Activated naive CD4-positive, alpha-beta T cell treated with anti-CD3 and anti-CD28 coated beads, Interleukin-2, amount 50 U/mL, for 72 hours (primary cell): ENCODE measurements at regions not wholly inside any gene's neighbourhood (a gene's known extent, or its start where the extent isn't known, plus 50 kb on each side); places are given as distances from the start of the nearest gene placed in this dataset.

Source experiments
- ATAC-seq, 2 donors: fragments of 150-1000 bp; cut with Tn5 transposase; 2 replicates each; pipeline ENCODE4 v1.10.0; 2021; ENCODE audit warnings: mild to moderate bottlenecking in 2 of 2, moderate library complexity in 2 of 2
- DNase-seq, 2 donors: peaks; one replicate each; pipeline ENCODE4 v3.0.0; 2021 to 2022; ENCODE audit warnings: low spot score in 2 of 2
- H3K27ac Mint-ChIP-seq, 2 donors: one replicate each; pipeline ENCODE4 v1.8.0; 2022; ENCODE audit warnings: mild to moderate bottlenecking in 2 of 2, mixed read lengths in 2 of 2
- H3K36me3 Mint-ChIP-seq, 2 donors: one replicate each; pipeline ENCODE4 v1.8.0; 2022; ENCODE audit warnings: mixed read lengths in 2 of 2
- H3K9me3 Mint-ChIP-seq, 2 donors: one replicate each; pipeline ENCODE4 v1.8.0; 2022; ENCODE audit warnings: mixed read lengths in 2 of 2

GRCh38 chr3:64464955-64465354 is 222.8 kb downstream of the ADAMTS9 start:
- DNase-seq (no peak), ATAC-seq (no peak)
- Mint-ChIP-seq H3K9me3 (no peaks in the 10 kb centered on the region), H3K27ac (no peak overlapping the region), H3K36me3 (peaks cover 0 to 4% of the 10 kb centered on the region in 2 donors)

DNA sequence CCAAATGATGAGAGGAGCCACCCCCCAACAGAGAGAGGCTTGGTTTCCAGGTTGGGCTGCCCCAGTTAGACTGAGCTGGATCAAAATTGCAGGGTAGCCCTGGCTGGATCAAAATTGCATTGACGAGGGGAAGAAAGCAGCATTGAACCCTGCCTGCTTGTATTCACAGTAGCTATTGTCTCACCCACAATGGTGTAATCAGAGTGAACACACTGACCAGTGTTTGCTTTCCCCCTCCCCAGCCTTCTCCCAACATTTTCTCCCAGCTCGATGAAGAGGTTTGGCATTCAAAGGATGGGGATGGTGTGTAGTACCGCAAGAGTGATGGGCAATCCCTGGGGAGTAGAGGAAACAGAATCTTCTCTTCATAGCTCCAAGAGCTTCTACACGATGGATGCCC is 223.8 kb downstream of the ADAMTS9 start:
- no peak for DNase-seq
- Mint-ChIP-seq H3K9me3 (no peaks in the 10 kb centered on the region), H3K27ac (no peak overlapping the region), H3K36me3 (peaks cover 0 to 3% of the 10 kb centered on the region in 2 donors)
- ATAC-seq: no peak

DNA sequence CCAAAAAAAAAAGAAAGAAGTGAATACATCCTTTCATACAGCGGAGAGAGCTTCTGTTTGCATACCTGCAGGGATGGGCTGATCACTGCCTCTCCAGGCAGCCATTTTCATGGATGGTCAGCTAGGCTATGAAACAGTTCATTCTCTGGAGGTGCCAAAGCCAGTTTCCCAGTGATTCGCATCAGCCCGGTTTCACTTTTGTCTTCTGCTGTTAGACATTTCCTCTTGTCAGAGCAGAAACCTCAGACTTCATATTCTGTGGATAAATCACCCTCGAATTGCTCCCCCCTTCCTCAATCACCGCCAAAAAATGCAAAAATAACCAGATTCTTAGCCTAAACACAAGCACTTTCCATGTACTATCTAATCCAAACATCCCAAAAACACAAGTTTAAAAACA is 225.6 kb downstream of the ADAMTS9 start:
- ATAC-seq (no peak), DNase-seq (no peak)
- Mint-ChIP-seq H3K27ac (no peak overlapping the region), H3K36me3 (no peaks in the 10 kb centered on the region), H3K9me3 (no peaks in the 10 kb centered on the region)

GRCh38 chr3:64460877-64461276 is 226.9 kb downstream of the ADAMTS9 start:
- no peak for DNase-seq
- no peak overlapping the region for H3K27ac Mint-ChIP-seq
- no peaks in the 10 kb centered on the region for H3K36me3 Mint-ChIP-seq
- no peaks in the 10 kb centered on the region for H3K9me3 Mint-ChIP-seq
- no peak for ATAC-seq

DNA sequence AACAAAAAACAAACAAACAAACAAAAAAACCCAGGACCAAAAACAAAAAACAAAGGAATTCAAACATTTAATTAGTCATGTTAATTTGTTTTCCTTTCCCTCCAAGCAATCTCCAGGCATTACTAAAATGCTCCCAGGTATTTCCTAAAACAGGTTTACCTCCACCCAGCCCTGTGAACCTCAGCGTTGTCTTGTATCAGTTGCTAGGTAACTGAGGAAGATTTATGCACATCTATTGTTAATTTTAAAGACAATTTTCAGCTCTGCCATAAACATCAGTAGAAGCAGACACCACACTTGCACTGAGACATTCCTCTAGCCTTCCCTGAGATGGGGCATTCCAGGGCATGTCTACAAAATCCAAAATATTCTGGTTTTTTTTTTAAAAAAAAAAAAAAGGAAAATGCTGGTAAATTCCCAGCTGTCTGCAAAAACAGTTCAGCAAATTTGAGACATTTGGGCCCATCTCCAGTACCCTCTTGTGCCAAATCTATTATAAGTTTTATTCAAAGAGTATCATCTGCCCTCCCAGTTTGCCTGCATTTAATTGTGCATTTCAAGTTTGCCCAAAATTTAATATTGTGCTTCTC is 227.6 kb downstream of the ADAMTS9 start:
- Mint-ChIP-seq H3K36me3 (no peaks in the 10 kb centered on the region), H3K27ac (no peak overlapping the region), H3K9me3 (no peaks in the 10 kb centered on the region)
- DNase-seq (no peak), ATAC-seq (no peak)

GRCh38 chr3:64459711-64460110 is 228.1 kb downstream of the ADAMTS9 start:
- H3K9me3 Mint-ChIP-seq: no peaks in the 10 kb centered on the region
- H3K27ac Mint-ChIP-seq: no peak overlapping the region
- ATAC-seq: no peak
- no peak for DNase-seq
- no peaks in the 10 kb centered on the region for H3K36me3 Mint-ChIP-seq

DNA sequence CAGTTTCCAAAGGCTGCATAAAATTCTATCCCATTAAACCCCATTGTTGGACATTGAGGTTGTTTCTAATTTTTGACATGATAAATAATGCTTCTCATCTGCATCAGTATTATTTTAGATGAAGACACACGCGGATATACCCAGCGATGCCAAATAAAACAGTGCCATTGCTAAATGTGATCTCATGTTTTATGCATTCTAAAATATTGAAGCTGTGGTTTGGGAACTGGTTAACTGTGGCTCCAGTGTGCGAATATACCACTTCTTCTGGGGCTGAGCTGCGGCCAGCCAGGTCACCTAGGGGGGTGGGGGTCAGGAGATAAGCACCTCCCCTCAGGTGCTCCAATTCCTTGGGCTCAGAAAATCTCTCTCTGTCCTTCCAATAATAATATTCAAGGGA is 230.0 kb downstream of the ADAMTS9 start:
- Mint-ChIP-seq H3K27ac (no peak overlapping the region), H3K36me3 (no peaks in the 10 kb centered on the region), H3K9me3 (no peaks in the 10 kb centered on the region)
- ATAC-seq (no peak), DNase-seq (no peak)

GRCh38 chr3:64456674-64457073 is 231.1 kb downstream of the ADAMTS9 start:
- Mint-ChIP-seq H3K36me3 (no peaks in the 10 kb centered on the region), H3K9me3 (no peaks in the 10 kb centered on the region), H3K27ac (no peak overlapping the region)
- ATAC-seq (no peak), DNase-seq (no peak)

DNA sequence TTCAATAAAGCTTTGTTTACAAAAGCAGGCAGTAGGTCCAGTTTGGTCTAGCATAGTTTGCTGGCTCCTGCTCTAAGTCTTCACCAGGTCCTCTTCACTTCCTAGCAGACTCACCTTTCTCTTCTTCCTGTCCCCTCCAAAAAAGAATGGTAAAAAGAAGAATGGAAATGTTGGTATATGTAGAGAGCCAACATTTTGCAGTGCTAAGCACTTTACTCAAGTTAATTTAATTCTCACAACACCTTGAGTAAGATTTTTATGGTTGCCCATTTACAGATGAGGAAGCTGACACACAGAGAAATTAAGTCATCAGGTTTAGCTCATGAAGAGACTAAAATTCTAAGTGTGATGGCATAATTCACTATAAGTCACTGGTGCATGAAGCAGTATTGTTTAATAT is 230.1 kb upstream of the PRICKLE2 start:
- H3K9me3 Mint-ChIP-seq: no peaks in the 10 kb centered on the region
- DNase-seq: no peak
- no peaks in the 10 kb centered on the region for H3K36me3 Mint-ChIP-seq
- no peak for ATAC-seq
- H3K27ac Mint-ChIP-seq: no peak overlapping the region

GRCh38 chr3:64454768-64455167 is 229.5 kb upstream of the PRICKLE2 start:
- DNase-seq (no peak), ATAC-seq (no peak)
- Mint-ChIP-seq H3K27ac (no peak overlapping the region), H3K9me3 (no peaks in the 10 kb centered on the region), H3K36me3 (no peaks in the 10 kb centered on the region)

GRCh38 chr3:64454179-64454578 is 228.9 kb upstream of the PRICKLE2 start:
- Mint-ChIP-seq H3K9me3 (no peaks in the 10 kb centered on the region), H3K27ac (no peak overlapping the region), H3K36me3 (no peaks in the 10 kb centered on the region)
- DNase-seq (no peak), ATAC-seq (peak in 1 of 2 donors; percentile 78)

- DNase-seq: no peak
- Mint-ChIP-seq H3K27ac (no peak overlapping the region), H3K36me3 (no peaks in the 10 kb centered on the region), H3K9me3 (no peaks in the 10 kb centered on the region)
- ATAC-seq: no peak
Observed at GRCh38 chr3:64451283-64452012, 226.2 kb upstream of the PRICKLE2 start.

- DNase-seq: no peak
Observed at GRCh38 chr3:64450396-64450956, 225.2 kb upstream of the PRICKLE2 start.

DNA sequence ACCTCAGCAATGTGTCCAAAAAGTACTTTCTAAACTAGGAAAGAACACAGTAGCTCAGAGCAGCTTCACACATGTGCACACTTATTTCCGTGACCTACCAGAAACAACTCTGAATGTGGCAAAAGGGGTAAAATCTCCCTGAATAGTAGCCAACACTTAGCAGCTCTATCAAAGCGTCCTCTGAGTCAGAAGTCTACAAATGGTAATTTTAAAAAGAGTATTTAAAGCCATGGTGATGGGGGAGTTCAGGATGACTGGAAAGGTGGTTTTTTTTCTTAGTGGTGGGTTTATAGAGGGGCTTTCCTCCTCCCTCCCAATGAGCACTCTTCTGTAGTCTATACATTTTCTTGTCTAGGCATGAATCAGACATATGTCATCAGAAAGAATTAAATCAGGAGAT is 223.8 kb upstream of the PRICKLE2 start:
- no peak for DNase-seq
- ATAC-seq: peak in 1 of 2 donors; percentile 32
- Mint-ChIP-seq H3K9me3 (no peaks in the 10 kb centered on the region), H3K36me3 (no peaks in the 10 kb centered on the region), H3K27ac (no peak overlapping the region)

More at GRCh38 chr3:64450396-64450956, 225.2 kb upstream of the PRICKLE2 start:
- H3K9me3 Mint-ChIP-seq: no peaks in the 10 kb centered on the region
- ATAC-seq: no peak
- H3K27ac Mint-ChIP-seq: peak overlapping the region in 1 of 2 donors; percentile 23
- H3K36me3 Mint-ChIP-seq: no peaks in the 10 kb centered on the region

DNA sequence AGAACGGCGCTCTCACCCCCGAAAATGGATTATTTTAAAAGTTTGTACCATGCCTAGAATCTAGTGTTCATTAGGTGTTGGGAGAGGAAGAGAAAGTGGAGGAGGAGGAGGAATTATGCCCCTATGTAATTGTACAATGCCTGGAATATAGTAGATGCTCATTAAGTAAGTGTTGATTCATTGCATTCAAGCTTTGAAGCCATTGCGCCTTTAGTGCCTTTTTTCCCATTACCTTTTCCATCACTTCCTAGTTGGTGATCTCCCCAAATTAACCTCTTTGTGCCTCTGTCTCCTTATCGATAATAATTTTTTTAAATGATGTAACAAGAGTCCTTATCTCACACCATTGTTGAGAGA is 220.7 kb upstream of the PRICKLE2 start:
- DNase-seq (no peak), ATAC-seq (no peak)
- Mint-ChIP-seq H3K27ac (no peak overlapping the region), H3K9me3 (no peaks in the 10 kb centered on the region), H3K36me3 (no peaks in the 10 kb centered on the region)

GRCh38 chr3:64445109-64445943 is 220.1 kb upstream of the PRICKLE2 start:
- ATAC-seq: no peak

DNA sequence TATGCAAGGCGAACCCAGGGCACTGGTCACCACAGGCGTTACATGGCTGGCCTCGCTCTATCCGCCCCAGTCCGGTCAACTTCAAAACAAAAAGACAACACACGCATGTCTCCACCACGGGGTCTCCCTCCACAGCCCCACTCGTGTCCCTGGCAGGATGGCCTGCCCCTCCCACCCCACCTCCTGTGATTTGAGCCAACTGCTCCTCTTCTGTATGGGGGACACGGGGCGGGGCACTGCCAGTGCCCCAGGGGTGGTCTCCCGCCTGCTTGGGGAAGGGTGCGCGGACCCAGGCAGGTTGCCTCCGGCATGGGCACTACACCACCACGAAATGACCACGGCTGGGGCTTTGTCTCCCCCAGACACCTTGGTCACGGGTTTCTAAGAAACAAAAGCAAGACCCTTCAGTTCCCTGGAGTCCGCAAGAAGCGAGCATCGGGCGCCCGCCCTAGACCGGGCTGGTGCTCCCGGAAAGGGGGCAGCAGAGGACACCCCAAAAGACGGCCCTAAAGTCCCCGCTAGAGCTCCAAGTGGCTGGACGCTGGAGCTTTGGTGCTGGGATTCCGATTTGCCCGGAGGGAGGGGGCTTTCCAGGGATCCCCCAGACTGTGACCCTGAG is 219.3 kb upstream of the PRICKLE2 start:
- no peak for ATAC-seq
- Mint-ChIP-seq H3K36me3 (no peaks in the 10 kb centered on the region), H3K27ac (no peak overlapping the region), H3K9me3 (no peaks in the 10 kb centered on the region)
- DNase-seq: no peak

More at GRCh38 chr3:64445109-64445943, 220.1 kb upstream of the PRICKLE2 start:
- Mint-ChIP-seq H3K27ac (no peak overlapping the region), H3K36me3 (no peaks in the 10 kb centered on the region), H3K9me3 (no peaks in the 10 kb centered on the region)
- DNase-seq: no peak
